H1 (cell line): ENCODE measurements at regions not wholly inside any gene's neighbourhood (a gene's known extent, or its start where the extent isn't known, plus 50 kb on each side); places are given as distances from the start of the nearest gene placed in this dataset.
"Not testable (repeated sequence)": the region's sequence is repeated elsewhere in the genome, so short reads cannot be mapped to it uniquely, and the experiment has no call there.

Experiments used
- CTCF ChIA-PET: fragments of 300-600 bp; sonication (Branson Sonifier 250); formaldehyde crosslinking; loops from one replicate; lab custom pipeline; 2021; ENCODE audit not compliant: partially characterized antibody; lab: Charles Lee
- POLR2A ChIA-PET: fragments of 300-600 bp; sonication (Branson Sonifier 250); formaldehyde crosslinking; loops from one replicate; lab custom pipeline; 2021; ENCODE audit warnings: inconsistent platforms; ENCODE audit not compliant: partially characterized antibody; lab: Charles Lee
- DNase-seq, 2 experiments: peaks; one replicate each; pipeline versions ENCODE4 v3.0.0 to v3.0.0-alpha.2; 2010 to 2022; ENCODE audit warnings: low spot score in 2 of 2, low read depth in 1 of 2, mixed read lengths in 1 of 2
- FAIRE-seq: peaks from 2 replicates; lab custom pipeline; 2011; peaks lifted over from hg19 to GRCh38; lab: Jason Lieb, UNC
- H2AFZ ChIP-seq: 2 replicates; pipeline ENCODE4 v1.8.1; 2012; ENCODE audit warnings: low read length, inconsistent platforms
- H2AK5ac ChIP-seq: 2 replicates; pipeline ENCODE4 v1.6.1; 2013; ENCODE audit warnings: low read depth, low read length
- H2BK120ac ChIP-seq: replicated peaks from 2 replicates; pipeline ENCODE3; 2013; ENCODE audit warnings: low read depth, low read length, inconsistent platforms
- H2BK12ac ChIP-seq: 2 replicates; pipeline ENCODE4 v1.6.1; 2013; ENCODE audit warnings: low read depth, low read length
- H2BK15ac ChIP-seq: 2 replicates; pipeline ENCODE4 v1.6.1; 2013; ENCODE audit warnings: low read length
- H2BK20ac ChIP-seq: 2 replicates; pipeline ENCODE4 v1.6.1; 2013; ENCODE audit warnings: low read length
- H2BK5ac ChIP-seq: 2 replicates; pipeline ENCODE4 v1.6.1; 2013; ENCODE audit warnings: low read depth, low read length
- H3K14ac ChIP-seq: 2 replicates; pipeline ENCODE4 v1.6.1; 2013; ENCODE audit warnings: inconsistent platforms; ENCODE audit not compliant: insufficient read length
- H3K18ac ChIP-seq: 2 replicates; pipeline ENCODE4 v1.6.1; 2013; ENCODE audit warnings: low read length; ENCODE audit errors: extremely low read depth
- H3K23ac ChIP-seq: 2 replicates; pipeline ENCODE4 v1.6.1; 2013; ENCODE audit warnings: inconsistent platforms; ENCODE audit not compliant: insufficient read length
- H3K23me2 ChIP-seq: 2 replicates; pipeline ENCODE4 v1.6.1; 2013; ENCODE audit warnings: low read depth, low read length
- H3K27ac ChIP-seq: 2 replicates; pipeline ENCODE4 v1.6.1; 2011; ENCODE audit warnings: low read depth, low read length, inconsistent platforms
- H3K27me3 ChIP-seq, 4 experiments: replicated peaks in 1 of 4; 1 replicate in 1 of 4; 2 replicates in 3 of 4; pipeline versions ENCODE4 v1.6.1 to v1.8.1; 2011 to 2013; ENCODE audit warnings: low read length in 3 of 4, mild to moderate bottlenecking in 3 of 4, inconsistent platforms in 2 of 4, mixed read lengths in 2 of 4, moderate library complexity in 1 of 4; ENCODE audit not compliant: control insufficient read depth in 3 of 4, insufficient read depth in 3 of 4; ENCODE audit errors: extremely low read depth in 1 of 4
- H3K36me3 ChIP-seq, 4 experiments: 2 replicates each; pipeline versions ENCODE4 v1.6.1 to v1.8.1; 2011 to 2013; ENCODE audit warnings: mild to moderate bottlenecking in 4 of 4, low read length in 3 of 4, moderate library complexity in 2 of 4, control low read depth in 1 of 4, inconsistent platforms in 1 of 4; ENCODE audit not compliant: insufficient read depth in 4 of 4, control insufficient read depth in 2 of 4
- H3K4ac ChIP-seq: replicated peaks from 2 replicates; pipeline ENCODE3; 2013; ENCODE audit warnings: low read length, low read depth, mixed read lengths, inconsistent platforms; ENCODE audit not compliant: insufficient read length
- H3K4me1 ChIP-seq, 4 experiments: replicated peaks in 1 of 4; 1 replicate in 1 of 4; 2 replicates in 3 of 4; pipeline versions ENCODE4 v1.6.1 to v1.8.1; 2011 to 2013; ENCODE audit warnings: low read length in 3 of 4, inconsistent platforms in 2 of 4, mixed read lengths in 1 of 4; ENCODE audit not compliant: insufficient read depth in 4 of 4, control insufficient read depth in 3 of 4
- H3K4me2 ChIP-seq, 2 experiments: 2 replicates each; pipeline versions ENCODE4 v1.6.1 to v1.8.1; 2011 to 2013; ENCODE audit warnings: low read depth in 2 of 2, low read length in 2 of 2, control low read depth in 1 of 2, inconsistent platforms in 1 of 2, mild to moderate bottlenecking in 1 of 2; ENCODE audit not compliant: insufficient read depth in 1 of 2
- H3K4me3 ChIP-seq, 4 experiments: fragments of 200-600, 300-600 bp in 1 of 4; sonication (generic), shearing (Covaris generic), sonication (Bioruptor Twin) in 1 of 4; 2 replicates each; pipeline versions ENCODE4 v1.5.1 to v1.8.1; 2011 to 2016; ENCODE audit warnings: low read length in 4 of 4, low read depth in 3 of 4, control low read depth in 2 of 4, inconsistent platforms in 2 of 4, mild to moderate bottlenecking in 2 of 4, mixed read lengths in 1 of 4, moderate library complexity in 1 of 4; ENCODE audit not compliant: insufficient read depth in 2 of 4; ENCODE audit errors: extremely low read depth in 1 of 4
- H3K56ac ChIP-seq: replicated peaks from 2 replicates; pipeline ENCODE3; 2013; ENCODE audit warnings: low read depth, mild to moderate bottlenecking, mixed read lengths, low read length, inconsistent platforms; ENCODE audit not compliant: insufficient read length
- H3K79me1 ChIP-seq: 2 replicates; pipeline ENCODE4 v1.6.1; 2013; ENCODE audit warnings: low read depth, low read length, control low read depth
- H3K79me2 ChIP-seq, 2 experiments: 2 replicates each; pipeline versions ENCODE4 v1.6.1 to v1.8.1; 2012 to 2013; ENCODE audit warnings: low read length in 2 of 2, mild to moderate bottlenecking in 2 of 2, inconsistent platforms in 1 of 2; ENCODE audit not compliant: insufficient read depth in 2 of 2, control insufficient read depth in 1 of 2
- H3K9ac ChIP-seq, 4 experiments: replicated peaks in 1 of 4; 1 replicate in 1 of 4; 2 replicates in 3 of 4; pipeline versions ENCODE4 v1.6.1 to v1.8.1; 2011 to 2013; ENCODE audit warnings: low read depth in 3 of 4, low read length in 3 of 4, control low read depth in 2 of 4, mild to moderate bottlenecking in 2 of 4, moderate library complexity in 2 of 4, inconsistent platforms in 1 of 4; ENCODE audit errors: extremely low read depth in 1 of 4
- H3K9me3 ChIP-seq, 2 experiments: 2 replicates each; pipeline versions ENCODE4 v1.6.1 to v1.8.1; 2012 to 2013; ENCODE audit warnings: mild to moderate bottlenecking in 2 of 2, moderate library complexity in 2 of 2, control low read depth in 1 of 2, inconsistent platforms in 1 of 2, low read depth in 1 of 2, low read length in 1 of 2, mixed read lengths in 1 of 2; ENCODE audit not compliant: insufficient read depth in 2 of 2
- H4K20me1 ChIP-seq, 2 experiments: replicated peaks in 1 of 2; 2 replicates each; pipeline versions ENCODE3 to v1.8.1; 2011 to 2013; ENCODE audit warnings: inconsistent platforms in 2 of 2, low read length in 2 of 2, mild to moderate bottlenecking in 1 of 2; ENCODE audit not compliant: insufficient read depth in 2 of 2, control insufficient read depth in 1 of 2
- H4K5ac ChIP-seq: 2 replicates; pipeline ENCODE4 v1.6.1; 2013; ENCODE audit warnings: low read length, low read depth, mixed read lengths, inconsistent platforms; ENCODE audit not compliant: insufficient read length
- H4K8ac ChIP-seq: 2 replicates; pipeline ENCODE4 v1.8.0; 2013; ENCODE audit warnings: mild to moderate bottlenecking, moderate library complexity, low read length, inconsistent platforms; ENCODE audit not compliant: insufficient read depth; ENCODE audit errors: extremely low read depth
- H4K91ac ChIP-seq: replicated peaks from 2 replicates; pipeline ENCODE3; 2013; ENCODE audit warnings: low read length, mixed read lengths, inconsistent platforms; ENCODE audit not compliant: insufficient read length
- ASH2L ChIP-seq: fragments of 200-600, 300-600 bp; sonication (generic); IDR thresholded peaks from one replicate; pipeline ENCODE4 v1.7.1; 2017; ENCODE audit warnings: low read length
- BACH1 ChIP-seq: IDR thresholded peaks from 2 replicates; pipeline ENCODE4 v1.6.1; 2012; ENCODE audit warnings: low read length, improper control_type of control experiment
- KDM4A ChIP-seq: IDR thresholded peaks from one replicate; pipeline ENCODE4 v1.7.1; 2012; ENCODE audit warnings: low read depth, mild to moderate bottlenecking, moderate library complexity, low read length, inconsistent platforms; ENCODE audit not compliant: severe bottlenecking
- TCF12 ChIP-seq: IDR thresholded peaks from 2 replicates; pipeline ENCODE4 v1.6.1; 2011; ENCODE audit warnings: low read depth, mild to moderate bottlenecking, low read length
- WGBS, 2 experiments: shearing (Covaris generic) in 1 of 2; methylation state at CpG; one replicate each; pipeline versions ENCODE4 v1.1.6 to v1.1.7; 2013 to 2015; ENCODE audit warnings: low lambda C conversion rate in 2 of 2, mixed read lengths in 2 of 2, inconsistent platforms in 1 of 2, low coverage in 1 of 2, missing lambda C conversion rate in 1 of 2; ENCODE audit not compliant: insufficient replicate concordance in 2 of 2, insufficient coverage in 1 of 2, insufficient read length in 1 of 2; ENCODE audit errors: extremely low coverage in 1 of 2, missing lambda C conversion rate in 1 of 2; 5-methylcytosine and 5-hydroxymethylcytosine counted together

GRCh38 chr7:113270790-113271189 is 152.4 kb upstream of the SMIM30 start (continued):
- TF ChIP-seq TCF12 = no peak
- TF ChIP-seq ASH2L = no peak
- TF ChIP-seq KDM4A = no peak
- TF ChIP-seq BACH1 = no peak

GRCh38 chr7:113269592-113269991 is 151.2 kb upstream of the SMIM30 start:
- H3K23me2 ChIP-seq, H4K20me1 ChIP-seq, H4K5ac ChIP-seq, H2AK5ac ChIP-seq, H3K27me3 ChIP-seq, H3K4me1 ChIP-seq, H3K14ac ChIP-seq, H3K79me1 ChIP-seq, H3K56ac ChIP-seq, H3K18ac ChIP-seq, FAIRE-seq, H2BK12ac ChIP-seq, H3K4me3 ChIP-seq, H4K8ac ChIP-seq, H4K91ac ChIP-seq, H3K27ac ChIP-seq, H2BK15ac ChIP-seq, H2BK5ac ChIP-seq, H2BK20ac ChIP-seq, H2BK120ac ChIP-seq, H3K4ac ChIP-seq, DNase-seq, H3K4me2 ChIP-seq, POLR2A ChIA-PET, H3K23ac ChIP-seq, H3K36me3 ChIP-seq, H3K79me2 ChIP-seq, CTCF ChIA-PET, H3K9me3 ChIP-seq, H3K9ac ChIP-seq, H2AFZ ChIP-seq: not testable (repeated sequence)
- 85% methylated on average over 3 of the region's 3 CpGs; no CpG with 5 or more reads in 1 of the 2 experiments for WGBS, 2 experiments
